Bronchial epithelial cell (primary cell): ENCODE measurements at regions not wholly inside any gene's neighbourhood (a gene's known extent, or its start where the extent isn't known, plus 50 kb on each side); places are given as distances from the start of the nearest gene placed in this dataset.

Experiments
- DNase-seq: peaks from one replicate; pipeline ENCODE4 v3.0.0-alpha.2; 2010; ENCODE audit warnings: low read depth
- FAIRE-seq: peaks from 2 replicates; lab custom pipeline; 2011; peaks lifted over from hg19 to GRCh38; lab: Jason Lieb, UNC
- H3K27me3 ChIP-seq: 2 replicates; pipeline ENCODE4 v1.5.1; 2011; ENCODE audit warnings: low read length; ENCODE audit not compliant: control insufficient read depth, insufficient read depth
- H3K36me3 ChIP-seq: 2 replicates; pipeline ENCODE4 v1.5.1; 2011; ENCODE audit warnings: low read length; ENCODE audit not compliant: control insufficient read depth, insufficient read depth
- H3K4me3 ChIP-seq: 2 replicates; pipeline ENCODE4 v1.5.1; 2011; ENCODE audit warnings: mild to moderate bottlenecking, low read depth, low read length, control low read depth
- CTCF ChIP-seq: IDR thresholded peaks from 2 replicates; pipeline ENCODE4 v1.5.1; 2011; ENCODE audit warnings: mild to moderate bottlenecking, moderate library complexity, low read length, control low read depth, inconsistent platforms; ENCODE audit not compliant: insufficient read depth, severe bottlenecking

- no peak for FAIRE-seq
Measured at GRCh38 chr2:136531731-136532130, 233.6 kb upstream of the THSD7B start.

GRCh38 chr2:136530146-136530545 lies 235.2 kb upstream of the THSD7B start:
- no peak for FAIRE-seq
- no peak for TF ChIP-seq CTCF
- H3K36me3 ChIP-seq = no peaks in the 10 kb centered on the region
- no peak overlapping the region for H3K4me3 ChIP-seq
- no peak for DNase-seq
- no peaks in the 10 kb centered on the region for H3K27me3 ChIP-seq

More at GRCh38 chr2:136531731-136532130, 233.6 kb upstream of the THSD7B start:
- DNase-seq = no peak
- Histone ChIP-seq H3K36me3 (no peaks in the 10 kb centered on the region), H3K4me3 (no peak overlapping the region), H3K27me3 (no peaks in the 10 kb centered on the region)
- no peak for TF ChIP-seq CTCF

- no peaks in the 10 kb centered on the region for H3K36me3 ChIP-seq
- peak; percentile 2 for DNase-seq
- no peak for TF ChIP-seq CTCF
- no peak overlapping the region for H3K4me3 ChIP-seq
- no peaks in the 10 kb centered on the region for H3K27me3 ChIP-seq
- no peak for FAIRE-seq
Measured at GRCh38 chr2:136527560-136527959, 237.8 kb upstream of the THSD7B start.

GRCh38 chr2:136522724-136523123 lies 242.6 kb upstream of the THSD7B start:
- no peak for TF ChIP-seq CTCF
- H3K27me3 ChIP-seq = no peaks in the 10 kb centered on the region
- DNase-seq (no peak), FAIRE-seq (no peak)
- no peak overlapping the region for H3K4me3 ChIP-seq
- no peaks in the 10 kb centered on the region for H3K36me3 ChIP-seq

- Histone ChIP-seq H3K27me3 (no peaks in the 10 kb centered on the region), H3K36me3 (no peaks in the 10 kb centered on the region), H3K4me3 (no peak overlapping the region)
- TF ChIP-seq CTCF = no peak
- FAIRE-seq (no peak), DNase-seq (no peak)
Measured at GRCh38 chr2:136517716-136518115, 247.6 kb upstream of the THSD7B start.

GRCh38 chr2:136510244-136510643 lies 255.1 kb upstream of the THSD7B start:
- FAIRE-seq (no peak), DNase-seq (no peak)
- no peak for TF ChIP-seq CTCF
- no peak overlapping the region for H3K4me3 ChIP-seq
- H3K36me3 ChIP-seq = no peaks in the 10 kb centered on the region
- no peaks in the 10 kb centered on the region for H3K27me3 ChIP-seq
